ENCODE measurements at regions not wholly inside any gene's neighbourhood (a gene's known extent, or its start where the extent isn't known, plus 50 kb on each side); places are given as distances from the start of the nearest gene placed in this dataset.

GRCh38 chr20:12591949-12592470 lies 416.8 kb upstream of the SPTLC3 start:
- Histone ChIP-seq H3K9me3 (ENCODE audit: low read depth) (no peaks in the 10 kb centered on the region), H2AFZ (replicated peaks) (no peak overlapping the region), H4K20me1 (ENCODE audit: low read depth) (no peaks in the 10 kb centered on the region), H3K4me3 (no peak overlapping the region), H3K79me2 (ENCODE audit: low read depth) (no peaks in the 10 kb centered on the region), H3F3A (ENCODE audit: low read depth) (no peaks in the 10 kb centered on the region), H3K27ac (no peak overlapping the region), H3K36me3 (no peaks in the 10 kb centered on the region), H3K4me1 (no peaks in the 10 kb centered on the region), H3K27me3 (no peaks in the 10 kb centered on the region), H3K4me2 (no peak overlapping the region), H3K9ac (no peak overlapping the region)
- Mint-ChIP-seq H3K27me3 (ENCODE audit: insufficient read depth, low read depth) (peaks cover 4% of the 10 kb centered on the region), H3K36me3 (no peaks in the 10 kb centered on the region), H3K27ac (no peak overlapping the region), H3K4me1 (no peaks in the 10 kb centered on the region), H3K9me3 (no peaks in the 10 kb centered on the region), H3K4me3 (no peak overlapping the region)
- TF ChIP-seq EZH2phosphoT487 (IDR thresholded peaks at IDR 0.05) (no peak), EZH2 (IDR thresholded peaks at IDR 0.05) (no peak), CTCF (IDR thresholded peaks at IDR 0.05) (no peak)
- no peak for DNase-seq (ENCODE audit: low spot score)

- no peak overlapping the region for H3K4me3 Mint-ChIP-seq
- Histone ChIP-seq H4K20me1 (ENCODE audit: low read depth) (no peaks in the 10 kb centered on the region), H3K9me3 (ENCODE audit: low read depth) (no peaks in the 10 kb centered on the region), H2AFZ (replicated peaks) (no peak overlapping the region), H3K36me3 (no peaks in the 10 kb centered on the region), H3K4me3 (no peak overlapping the region), H3K4me1 (no peaks in the 10 kb centered on the region), H3K79me2 (ENCODE audit: low read depth) (no peaks in the 10 kb centered on the region), H3F3A (ENCODE audit: low read depth) (no peaks in the 10 kb centered on the region), H3K27me3 (no peaks in the 10 kb centered on the region), H3K9ac (no peak overlapping the region), H3K4me2 (no peak overlapping the region), H3K27ac (no peak overlapping the region)
- H3K27ac Mint-ChIP-seq = no peak overlapping the region
- no peaks in the 10 kb centered on the region for H3K4me1 Mint-ChIP-seq
- H3K27me3 Mint-ChIP-seq (ENCODE audit: insufficient read depth, low read depth) = peaks cover 4% of the 10 kb centered on the region
- no peak for DNase-seq (ENCODE audit: low spot score)
- no peaks in the 10 kb centered on the region for H3K36me3 Mint-ChIP-seq
- TF ChIP-seq CTCF (IDR thresholded peaks at IDR 0.05) (no peak), EZH2 (IDR thresholded peaks at IDR 0.05) (no peak), EZH2phosphoT487 (IDR thresholded peaks at IDR 0.05) (no peak)
- H3K9me3 Mint-ChIP-seq = no peaks in the 10 kb centered on the region
These were observed 416.0 kb upstream of the SPTLC3 start for GRCh38 chr20:12592756-12593155.

GRCh38 chr20:12593342-12593873 lies 415.4 kb upstream of the SPTLC3 start:
- Histone ChIP-seq H3K4me2 (no peak overlapping the region), H3K27me3 (no peaks in the 10 kb centered on the region), H2AFZ (replicated peaks) (no peak overlapping the region), H3K9me3 (ENCODE audit: low read depth) (no peaks in the 10 kb centered on the region), H3F3A (ENCODE audit: low read depth) (no peaks in the 10 kb centered on the region), H3K79me2 (ENCODE audit: low read depth) (no peaks in the 10 kb centered on the region), H3K9ac (no peak overlapping the region), H3K4me1 (no peaks in the 10 kb centered on the region), H3K4me3 (no peak overlapping the region), H3K27ac (no peak overlapping the region), H3K36me3 (no peaks in the 10 kb centered on the region), H4K20me1 (ENCODE audit: low read depth) (no peaks in the 10 kb centered on the region)
- no peak overlapping the region for H3K4me3 Mint-ChIP-seq
- no peak overlapping the region for H3K27ac Mint-ChIP-seq
- peaks cover 4% of the 10 kb centered on the region for H3K27me3 Mint-ChIP-seq (ENCODE audit: insufficient read depth, low read depth)
- DNase-seq (ENCODE audit: low spot score) = no peak
- no peaks in the 10 kb centered on the region for H3K9me3 Mint-ChIP-seq
- TF ChIP-seq CTCF (IDR thresholded peaks at IDR 0.05) = no peak
- no peak for TF ChIP-seq EZH2 (IDR thresholded peaks at IDR 0.05)
- no peak for TF ChIP-seq EZH2phosphoT487 (IDR thresholded peaks at IDR 0.05)
- no peaks in the 10 kb centered on the region for H3K36me3 Mint-ChIP-seq
- H3K4me1 Mint-ChIP-seq = no peaks in the 10 kb centered on the region
